ENCODE measurements at regions not wholly inside any gene's neighbourhood (a gene's known extent, or its start where the extent isn't known, plus 50 kb on each side); places are given as distances from the start of the nearest gene placed in this dataset.
"Not testable (repeated sequence)": the region's sequence is repeated elsewhere in the genome, so short reads cannot be mapped to it uniquely, and the experiment has no call there.

GRCh38 chr2:110392366-110392765, 80.2 kb downstream of the LIMS4 start:
- not testable (repeated sequence) for TF ChIP-seq CTCF, POLR2A (IDR thresholded peaks at IDR 0.05)
